ENCODE measurements at regions not wholly inside any gene's neighbourhood (a gene's known extent, or its start where the extent isn't known, plus 50 kb on each side); places are given as distances from the start of the nearest gene placed in this dataset.

- TF ChIP-seq, protein P1, sequence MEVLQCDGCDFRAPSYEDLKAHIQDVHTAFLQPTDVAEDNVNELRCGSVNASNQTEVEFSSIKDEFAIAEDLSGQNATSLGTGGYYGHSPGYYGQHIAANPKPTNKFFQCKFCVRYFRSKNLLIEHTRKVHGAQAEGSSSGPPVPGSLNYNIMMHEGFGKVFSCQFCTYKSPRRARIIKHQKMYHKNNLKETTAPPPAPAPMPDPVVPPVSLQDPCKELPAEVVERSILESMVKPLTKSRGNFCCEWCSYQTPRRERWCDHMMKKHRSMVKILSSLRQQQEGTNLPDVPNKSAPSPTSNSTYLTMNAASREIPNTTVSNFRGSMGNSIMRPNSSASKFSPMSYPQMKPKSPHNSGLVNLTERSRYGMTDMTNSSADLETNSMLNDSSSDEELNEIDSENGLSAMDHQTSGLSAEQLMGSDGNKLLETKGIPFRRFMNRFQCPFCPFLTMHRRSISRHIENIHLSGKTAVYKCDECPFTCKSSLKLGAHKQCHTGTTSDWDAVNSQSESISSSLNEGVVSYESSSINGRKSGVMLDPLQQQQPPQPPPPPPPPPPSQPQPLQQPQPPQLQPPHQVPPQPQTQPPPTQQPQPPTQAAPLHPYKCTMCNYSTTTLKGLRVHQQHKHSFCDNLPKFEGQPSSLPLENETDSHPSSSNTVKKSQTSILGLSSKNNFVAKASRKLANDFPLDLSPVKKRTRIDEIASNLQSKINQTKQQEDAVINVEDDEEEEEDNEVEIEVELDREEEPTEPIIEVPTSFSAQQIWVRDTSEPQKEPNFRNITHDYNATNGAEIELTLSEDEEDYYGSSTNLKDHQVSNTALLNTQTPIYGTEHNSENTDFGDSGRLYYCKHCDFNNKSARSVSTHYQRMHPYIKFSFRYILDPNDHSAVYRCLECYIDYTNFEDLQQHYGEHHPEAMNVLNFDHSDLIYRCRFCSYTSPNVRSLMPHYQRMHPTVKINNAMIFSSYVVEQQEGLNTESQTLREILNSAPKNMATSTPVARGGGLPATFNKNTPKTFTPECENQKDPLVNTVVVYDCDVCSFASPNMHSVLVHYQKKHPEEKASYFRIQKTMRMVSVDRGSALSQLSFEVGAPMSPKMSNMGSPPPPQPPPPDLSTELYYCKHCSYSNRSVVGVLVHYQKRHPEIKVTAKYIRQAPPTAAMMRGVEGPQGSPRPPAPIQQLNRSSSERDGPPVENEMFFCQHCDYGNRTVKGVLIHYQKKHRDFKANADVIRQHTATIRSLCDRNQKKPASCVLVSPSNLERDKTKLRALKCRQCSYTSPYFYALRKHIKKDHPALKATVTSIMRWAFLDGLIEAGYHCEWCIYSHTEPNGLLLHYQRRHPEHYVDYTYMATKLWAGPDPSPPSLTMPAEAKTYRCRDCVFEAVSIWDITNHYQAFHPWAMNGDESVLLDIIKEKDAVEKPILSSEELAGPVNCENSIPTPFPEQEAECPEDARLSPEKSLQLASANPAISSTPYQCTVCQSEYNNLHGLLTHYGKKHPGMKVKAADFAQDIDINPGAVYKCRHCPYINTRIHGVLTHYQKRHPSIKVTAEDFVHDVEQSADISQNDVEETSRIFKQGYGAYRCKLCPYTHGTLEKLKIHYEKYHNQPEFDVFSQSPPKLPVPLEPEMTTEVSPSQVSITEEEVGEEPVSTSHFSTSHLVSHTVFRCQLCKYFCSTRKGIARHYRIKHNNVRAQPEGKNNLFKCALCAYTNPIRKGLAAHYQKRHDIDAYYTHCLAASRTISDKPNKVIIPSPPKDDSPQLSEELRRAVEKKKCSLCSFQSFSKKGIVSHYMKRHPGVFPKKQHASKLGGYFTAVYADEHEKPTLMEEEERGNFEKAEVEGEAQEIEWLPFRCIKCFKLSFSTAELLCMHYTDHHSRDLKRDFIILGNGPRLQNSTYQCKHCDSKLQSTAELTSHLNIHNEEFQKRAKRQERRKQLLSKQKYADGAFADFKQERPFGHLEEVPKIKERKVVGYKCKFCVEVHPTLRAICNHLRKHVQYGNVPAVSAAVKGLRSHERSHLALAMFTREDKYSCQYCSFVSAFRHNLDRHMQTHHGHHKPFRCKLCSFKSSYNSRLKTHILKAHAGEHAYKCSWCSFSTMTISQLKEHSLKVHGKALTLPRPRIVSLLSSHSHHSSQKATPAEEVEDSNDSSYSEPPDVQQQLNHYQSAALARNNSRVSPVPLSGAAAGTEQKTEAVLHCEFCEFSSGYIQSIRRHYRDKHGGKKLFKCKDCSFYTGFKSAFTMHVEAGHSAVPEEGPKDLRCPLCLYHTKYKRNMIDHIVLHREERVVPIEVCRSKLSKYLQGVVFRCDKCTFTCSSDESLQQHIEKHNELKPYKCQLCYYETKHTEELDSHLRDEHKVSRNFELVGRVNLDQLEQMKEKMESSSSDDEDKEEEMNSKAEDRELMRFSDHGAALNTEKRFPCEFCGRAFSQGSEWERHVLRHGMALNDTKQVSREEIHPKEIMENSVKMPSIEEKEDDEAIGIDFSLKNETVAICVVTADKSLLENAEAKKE (CRISPR knock-in tag; IDR thresholded peaks at IDR 0.05), result no peak
- no peak for TF ChIP-seq EZH2 (IDR thresholded peaks at IDR 0.05; ENCODE audit: low read depth, unreplicated experiment)
- TF ChIP-seq STAT1 (IDR thresholded peaks at IDR 0.05; ENCODE audit: unreplicated experiment), result no peak
- no peak for TF ChIP-seq JUNB (IDR thresholded peaks at IDR 0.05; ENCODE audit: unreplicated experiment)
- TF ChIP-seq, protein P2, sequence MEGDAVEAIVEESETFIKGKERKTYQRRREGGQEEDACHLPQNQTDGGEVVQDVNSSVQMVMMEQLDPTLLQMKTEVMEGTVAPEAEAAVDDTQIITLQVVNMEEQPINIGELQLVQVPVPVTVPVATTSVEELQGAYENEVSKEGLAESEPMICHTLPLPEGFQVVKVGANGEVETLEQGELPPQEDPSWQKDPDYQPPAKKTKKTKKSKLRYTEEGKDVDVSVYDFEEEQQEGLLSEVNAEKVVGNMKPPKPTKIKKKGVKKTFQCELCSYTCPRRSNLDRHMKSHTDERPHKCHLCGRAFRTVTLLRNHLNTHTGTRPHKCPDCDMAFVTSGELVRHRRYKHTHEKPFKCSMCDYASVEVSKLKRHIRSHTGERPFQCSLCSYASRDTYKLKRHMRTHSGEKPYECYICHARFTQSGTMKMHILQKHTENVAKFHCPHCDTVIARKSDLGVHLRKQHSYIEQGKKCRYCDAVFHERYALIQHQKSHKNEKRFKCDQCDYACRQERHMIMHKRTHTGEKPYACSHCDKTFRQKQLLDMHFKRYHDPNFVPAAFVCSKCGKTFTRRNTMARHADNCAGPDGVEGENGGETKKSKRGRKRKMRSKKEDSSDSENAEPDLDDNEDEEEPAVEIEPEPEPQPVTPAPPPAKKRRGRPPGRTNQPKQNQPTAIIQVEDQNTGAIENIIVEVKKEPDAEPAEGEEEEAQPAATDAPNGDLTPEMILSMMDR (conservative IDR thresholded peaks at IDR 0.05; ENCODE audit: low read depth in 2 of 2), result no peak
- TF ChIP-seq ZNF331 (CRISPR knock-in tag; IDR thresholded peaks at IDR 0.05; ENCODE audit: low read depth), result no peak
- no peak for TF ChIP-seq CREB1 (CRISPR knock-in tag; IDR thresholded peaks at IDR 0.05; ENCODE audit: low read depth)
Observed at GRCh38 chr4:170529748-170530722, 440.3 kb upstream of the AADAT start (continued).

Data from GM23338 (cell line).